Astrocyte (in vitro differentiated cells and primary cell): ENCODE measurements at regions not wholly inside any gene's neighbourhood (a gene's known extent, or its start where the extent isn't known, plus 50 kb on each side); places are given as distances from the start of the nearest gene placed in this dataset.

Experiments used
- DNase-seq: peaks from one replicate; pipeline ENCODE4 v3.0.0-alpha.2; 2010; ENCODE audit warnings: low read depth
- FAIRE-seq: peaks from 2 replicates; lab custom pipeline; 2011; peaks lifted over from hg19 to GRCh38; lab: Jason Lieb, UNC
- H2AFZ ChIP-seq: 2 replicates; pipeline ENCODE4 v1.6.0; 2012; ENCODE audit warnings: low read depth, low read length, inconsistent platforms
- H3K27ac ChIP-seq: 2 replicates; pipeline ENCODE4 v1.5.1; 2011; ENCODE audit warnings: low read depth, low read length, inconsistent platforms
- H3K27me3 ChIP-seq: 2 replicates; pipeline ENCODE4 v1.6.0; 2011; ENCODE audit warnings: low read length, inconsistent platforms; ENCODE audit not compliant: insufficient read depth
- H3K36me3 ChIP-seq: 2 replicates; pipeline ENCODE4 v1.5.1; 2011; ENCODE audit warnings: low read length, inconsistent platforms; ENCODE audit not compliant: insufficient read depth
- H3K4me1 ChIP-seq: 2 replicates; pipeline ENCODE4 v1.5.1; 2011; ENCODE audit warnings: low read length, inconsistent platforms; ENCODE audit not compliant: insufficient read depth
- H3K4me2 ChIP-seq: 2 replicates; pipeline ENCODE4 v1.6.0; 2012; ENCODE audit warnings: low read length, inconsistent platforms
- H3K4me3 ChIP-seq: 2 replicates; pipeline ENCODE4 v1.5.1; 2011; ENCODE audit warnings: low read depth, mild to moderate bottlenecking, low read length, inconsistent platforms; ENCODE audit not compliant: insufficient read depth
- H3K79me2 ChIP-seq: 2 replicates; pipeline ENCODE4 v1.6.0; 2012; ENCODE audit warnings: mild to moderate bottlenecking, low read length, inconsistent platforms; ENCODE audit not compliant: insufficient read depth
- H3K9ac ChIP-seq: 2 replicates; pipeline ENCODE4 v1.6.0; 2012; ENCODE audit warnings: mild to moderate bottlenecking, low read length, inconsistent platforms
- H3K9me3 ChIP-seq: 2 replicates; pipeline ENCODE4 v1.5.1; 2012; ENCODE audit warnings: low read depth, mild to moderate bottlenecking, low read length, inconsistent platforms; ENCODE audit not compliant: insufficient read depth
- H4K20me1 ChIP-seq: 2 replicates; pipeline ENCODE4 v1.6.0; 2012; ENCODE audit warnings: low read length, inconsistent platforms; ENCODE audit not compliant: insufficient read depth
- H3K27ac Mint-ChIP-seq: one replicate; pipeline ENCODE4 v1.8.0; 2021; ENCODE audit warnings: mild to moderate bottlenecking, mixed read lengths; ENCODE audit not compliant: unreplicated experiment
- H3K27me3 Mint-ChIP-seq: one replicate; pipeline ENCODE4 v1.8.0; 2021; ENCODE audit warnings: low read depth, mixed read lengths; ENCODE audit not compliant: unreplicated experiment
- H3K36me3 Mint-ChIP-seq: one replicate; pipeline ENCODE4 v1.8.0; 2021; ENCODE audit warnings: low read depth, mixed read lengths; ENCODE audit not compliant: unreplicated experiment
- H3K4me1 Mint-ChIP-seq: one replicate; pipeline ENCODE4 v1.8.0; 2021; ENCODE audit warnings: low read depth, mixed read lengths; ENCODE audit not compliant: unreplicated experiment
- H3K4me3 Mint-ChIP-seq: one replicate; pipeline ENCODE4 v1.8.0; 2021; ENCODE audit warnings: mild to moderate bottlenecking, moderate library complexity, mixed read lengths; ENCODE audit not compliant: unreplicated experiment
- H3K9me3 Mint-ChIP-seq: one replicate; pipeline ENCODE4 v1.8.0; 2021; ENCODE audit warnings: mild to moderate bottlenecking, mixed read lengths; ENCODE audit not compliant: unreplicated experiment
- EZH2 ChIP-seq: IDR thresholded peaks from 2 replicates; pipeline ENCODE4 v1.6.1; 2012; ENCODE audit warnings: mild to moderate bottlenecking, low read length, inconsistent platforms; ENCODE audit not compliant: insufficient read depth
- TF ChIP-seq, protein P1 (sequence below): IDR thresholded peaks from 2 replicates; pipeline ENCODE4 v1.5.1; 2011; ENCODE audit warnings: low read depth, mild to moderate bottlenecking, inconsistent platforms, low read length, moderate library complexity; ENCODE audit not compliant: insufficient read depth

DNA sequence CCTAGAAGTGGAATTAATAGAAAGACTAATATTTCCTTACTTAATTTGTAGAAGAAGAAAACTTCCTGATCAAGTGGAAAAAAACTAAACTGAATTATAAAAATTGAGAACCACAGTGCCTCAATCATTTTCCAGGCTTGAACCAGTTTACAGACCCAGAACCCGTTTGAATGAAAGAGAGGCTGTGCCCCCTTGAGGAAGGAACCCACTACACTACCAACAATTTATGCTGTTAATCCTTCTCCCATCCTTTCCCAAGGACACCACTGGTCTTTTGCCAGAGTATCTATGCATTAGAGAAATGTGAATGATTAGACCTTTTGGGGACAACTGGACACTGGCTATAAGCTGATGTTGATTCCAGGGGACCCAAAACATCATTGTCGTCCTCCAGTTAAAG, 842.6 kb downstream of the TECRL start:
- FAIRE-seq = no peak
- no peak overlapping the region for H3K27ac Mint-ChIP-seq
- no peak for DNase-seq

DNA sequence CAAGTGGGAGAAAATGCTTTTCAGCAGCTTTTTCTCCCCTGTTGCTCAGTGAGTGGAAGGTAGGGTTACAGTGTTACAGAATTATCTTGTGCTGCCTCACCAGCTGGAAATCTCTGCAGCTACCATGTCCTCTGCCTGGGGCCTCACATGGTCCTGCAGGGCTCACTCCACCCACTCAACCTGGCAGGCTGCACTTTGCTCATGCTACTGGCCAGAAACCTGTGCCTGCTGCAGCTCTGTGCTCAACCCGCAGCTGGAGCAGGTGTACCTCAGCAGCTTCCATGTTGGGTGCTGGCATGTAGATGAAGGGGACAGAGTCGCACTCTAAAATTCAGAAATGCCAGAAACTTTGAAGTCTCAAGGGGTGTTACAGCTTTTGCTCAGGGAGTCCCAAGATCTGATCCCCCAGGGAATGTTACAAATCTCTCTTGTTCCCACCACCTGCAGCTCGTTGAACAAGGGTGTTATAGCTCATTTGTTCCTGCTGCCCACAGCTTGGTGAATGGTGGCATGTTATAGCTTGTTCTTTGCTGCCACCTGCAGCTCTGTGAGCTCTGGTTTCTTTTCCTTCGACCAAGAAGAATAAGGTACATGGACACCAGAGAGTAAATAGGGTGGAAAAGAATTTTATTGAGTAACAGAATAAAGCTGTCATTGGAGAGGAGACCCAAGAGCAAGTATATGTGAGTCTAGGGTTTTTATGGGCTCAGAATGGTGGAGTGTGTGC, 845.8 kb downstream of the TECRL start:
- no peak overlapping the region for H3K9ac ChIP-seq
- no peaks in the 10 kb centered on the region for H3K27me3 ChIP-seq
- FAIRE-seq (no peak), DNase-seq (no peak)
- peaks cover 3% of the 10 kb centered on the region for H3K9me3 ChIP-seq
- H3K79me2 ChIP-seq = no peaks in the 10 kb centered on the region
- no peak overlapping the region for H3K27ac Mint-ChIP-seq
- H3K4me2 ChIP-seq = no peak overlapping the region
- no peaks in the 10 kb centered on the region for H4K20me1 ChIP-seq
- H3K36me3 ChIP-seq = no peaks in the 10 kb centered on the region
- no peaks in the 10 kb centered on the region for H3K4me1 ChIP-seq
- no peaks in the 10 kb centered on the region for H3K27me3 Mint-ChIP-seq
- no peak for TF ChIP-seq EZH2
- TF ChIP-seq, protein P1, sequence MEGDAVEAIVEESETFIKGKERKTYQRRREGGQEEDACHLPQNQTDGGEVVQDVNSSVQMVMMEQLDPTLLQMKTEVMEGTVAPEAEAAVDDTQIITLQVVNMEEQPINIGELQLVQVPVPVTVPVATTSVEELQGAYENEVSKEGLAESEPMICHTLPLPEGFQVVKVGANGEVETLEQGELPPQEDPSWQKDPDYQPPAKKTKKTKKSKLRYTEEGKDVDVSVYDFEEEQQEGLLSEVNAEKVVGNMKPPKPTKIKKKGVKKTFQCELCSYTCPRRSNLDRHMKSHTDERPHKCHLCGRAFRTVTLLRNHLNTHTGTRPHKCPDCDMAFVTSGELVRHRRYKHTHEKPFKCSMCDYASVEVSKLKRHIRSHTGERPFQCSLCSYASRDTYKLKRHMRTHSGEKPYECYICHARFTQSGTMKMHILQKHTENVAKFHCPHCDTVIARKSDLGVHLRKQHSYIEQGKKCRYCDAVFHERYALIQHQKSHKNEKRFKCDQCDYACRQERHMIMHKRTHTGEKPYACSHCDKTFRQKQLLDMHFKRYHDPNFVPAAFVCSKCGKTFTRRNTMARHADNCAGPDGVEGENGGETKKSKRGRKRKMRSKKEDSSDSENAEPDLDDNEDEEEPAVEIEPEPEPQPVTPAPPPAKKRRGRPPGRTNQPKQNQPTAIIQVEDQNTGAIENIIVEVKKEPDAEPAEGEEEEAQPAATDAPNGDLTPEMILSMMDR = no peak
- no peak overlapping the region for H3K4me3 ChIP-seq
- no peak overlapping the region for H3K27ac ChIP-seq
- no peaks in the 10 kb centered on the region for H3K4me1 Mint-ChIP-seq
- H3K4me3 Mint-ChIP-seq = no peak overlapping the region
- peaks cover 2% of the 10 kb centered on the region for H3K9me3 Mint-ChIP-seq
- H3K36me3 Mint-ChIP-seq = no peaks in the 10 kb centered on the region
- no peak overlapping the region for H2AFZ ChIP-seq

More for the DNA sequence above, 842.6 kb downstream of the TECRL start:
- Histone ChIP-seq H4K20me1 (no peaks in the 10 kb centered on the region), H3K4me3 (no peak overlapping the region), H2AFZ (no peak overlapping the region), H3K4me2 (no peak overlapping the region), H3K9me3 (no peaks in the 10 kb centered on the region), H3K27me3 (no peaks in the 10 kb centered on the region), H3K9ac (no peak overlapping the region), H3K27ac (no peak overlapping the region), H3K36me3 (no peaks in the 10 kb centered on the region), H3K79me2 (no peaks in the 10 kb centered on the region), H3K4me1 (no peaks in the 10 kb centered on the region)
- TF ChIP-seq, protein P1 = no peak
- TF ChIP-seq EZH2 = no peak
- H3K27me3 Mint-ChIP-seq = no peaks in the 10 kb centered on the region
- no peaks in the 10 kb centered on the region for H3K4me1 Mint-ChIP-seq
- no peak overlapping the region for H3K4me3 Mint-ChIP-seq
- H3K36me3 Mint-ChIP-seq = no peaks in the 10 kb centered on the region
- H3K9me3 Mint-ChIP-seq = peaks cover 2% of the 10 kb centered on the region

DNA sequence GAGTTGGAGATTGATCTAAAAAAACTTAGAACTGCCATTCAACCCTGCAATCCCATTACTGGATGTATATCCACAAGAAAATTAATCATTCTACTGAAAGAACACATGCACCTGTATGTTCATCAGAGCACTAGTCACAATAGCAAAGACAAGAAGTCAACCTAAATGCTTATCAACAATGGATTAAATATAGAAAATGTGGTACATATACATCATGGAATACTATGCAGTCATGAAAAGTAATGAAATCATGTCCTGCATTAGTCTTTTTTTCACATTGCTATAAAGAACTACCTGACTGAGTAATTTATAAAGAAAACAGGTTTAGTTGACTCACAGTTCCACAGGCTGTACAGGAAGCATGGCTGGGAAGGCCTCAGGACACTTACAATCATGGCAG, 850.5 kb downstream of the TECRL start:
- no peaks in the 10 kb centered on the region for H3K27me3 Mint-ChIP-seq
- Histone ChIP-seq H3K79me2 (no peaks in the 10 kb centered on the region), H3K4me3 (no peak overlapping the region), H3K27ac (no peak overlapping the region), H4K20me1 (no peaks in the 10 kb centered on the region), H3K4me1 (no peaks in the 10 kb centered on the region), H3K27me3 (no peaks in the 10 kb centered on the region), H3K9me3 (peaks cover 3% of the 10 kb centered on the region), H3K9ac (no peak overlapping the region), H2AFZ (no peak overlapping the region), H3K36me3 (no peaks in the 10 kb centered on the region), H3K4me2 (no peak overlapping the region)
- FAIRE-seq (no peak), DNase-seq (no peak)
- H3K9me3 Mint-ChIP-seq = no peaks in the 10 kb centered on the region
- no peaks in the 10 kb centered on the region for H3K4me1 Mint-ChIP-seq
- H3K4me3 Mint-ChIP-seq = no peak overlapping the region
- H3K36me3 Mint-ChIP-seq = no peaks in the 10 kb centered on the region
- TF ChIP-seq, protein P1 = no peak
- TF ChIP-seq EZH2 = no peak
- no peak overlapping the region for H3K27ac Mint-ChIP-seq
